ENCODE measurements at regions not wholly inside any gene's neighbourhood (a gene's known extent, or its start where the extent isn't known, plus 50 kb on each side); places are given as distances from the start of the nearest gene placed in this dataset.

- DNase-seq (ENCODE audit: low read depth), result no peak
- TF ChIP-seq CTCF (conservative IDR thresholded peaks at IDR 0.05; ENCODE audit: low read length), result no peak
- no peak overlapping the region for H3K4me3 ChIP-seq (ENCODE audit: low read length)
These were observed 563.9 kb downstream of the SLC16A7 start for GRCh38 chr12:60159761-60160160.

GRCh38 chr12:60162988-60163720, 567.3 kb downstream of the SLC16A7 start:
- TF ChIP-seq CTCF (conservative IDR thresholded peaks at IDR 0.05; ENCODE audit: low read length), result no peak
- no peak overlapping the region for H3K4me3 ChIP-seq (ENCODE audit: low read length)
- DNase-seq (ENCODE audit: low read depth), result no peak

DNA sequence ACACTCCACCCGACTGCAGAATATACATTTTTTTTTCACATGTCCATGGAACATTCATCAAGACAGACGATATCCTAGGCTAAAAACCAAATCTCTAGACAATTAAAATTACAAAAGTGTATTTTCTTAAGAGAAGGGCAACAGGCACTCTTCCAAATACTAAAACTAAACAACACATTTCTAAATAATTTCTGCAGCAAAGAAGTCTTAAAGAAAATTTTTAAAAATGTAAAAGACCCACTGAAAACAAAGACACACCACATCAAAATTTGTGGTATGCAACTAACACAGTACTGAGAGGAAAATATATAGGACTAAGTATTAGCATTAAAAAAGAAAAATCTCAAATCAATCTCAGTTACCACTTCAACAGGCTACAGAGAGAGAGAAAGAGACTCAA, 570.0 kb downstream of the SLC16A7 start:
- no peak overlapping the region for H3K4me3 ChIP-seq (ENCODE audit: low read length)
- no peak for TF ChIP-seq CTCF (conservative IDR thresholded peaks at IDR 0.05; ENCODE audit: low read length)
- no peak for DNase-seq (ENCODE audit: low read depth)

GRCh38 chr12:60168441-60168840, 572.6 kb downstream of the SLC16A7 start:
- H3K4me3 ChIP-seq (ENCODE audit: low read length), result no peak overlapping the region
- no peak for TF ChIP-seq CTCF (conservative IDR thresholded peaks at IDR 0.05; ENCODE audit: low read length)
- no peak for DNase-seq (ENCODE audit: low read depth)

DNA sequence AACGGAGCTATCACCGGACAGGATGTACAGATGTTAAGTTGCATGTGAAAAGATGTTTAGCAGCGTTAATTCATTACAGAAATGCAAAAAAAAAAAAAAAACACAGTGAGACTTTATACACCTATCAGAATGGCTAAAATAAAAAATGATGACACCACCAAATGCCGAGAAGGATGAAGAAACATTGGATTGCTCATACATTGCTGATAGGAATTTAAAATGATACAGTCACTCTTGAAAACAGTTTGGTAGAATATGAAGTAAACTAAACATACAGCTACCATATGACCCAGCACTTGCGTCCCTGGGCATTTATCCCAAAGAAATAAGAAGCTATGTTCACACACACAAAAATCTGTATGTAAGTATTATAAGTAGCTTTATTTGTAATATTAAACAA, 574.1 kb downstream of the SLC16A7 start:
- DNase-seq (ENCODE audit: low read depth), result no peak
- no peak overlapping the region for H3K4me3 ChIP-seq (ENCODE audit: low read length)
- TF ChIP-seq CTCF (conservative IDR thresholded peaks at IDR 0.05; ENCODE audit: low read length), result no peak

DNA sequence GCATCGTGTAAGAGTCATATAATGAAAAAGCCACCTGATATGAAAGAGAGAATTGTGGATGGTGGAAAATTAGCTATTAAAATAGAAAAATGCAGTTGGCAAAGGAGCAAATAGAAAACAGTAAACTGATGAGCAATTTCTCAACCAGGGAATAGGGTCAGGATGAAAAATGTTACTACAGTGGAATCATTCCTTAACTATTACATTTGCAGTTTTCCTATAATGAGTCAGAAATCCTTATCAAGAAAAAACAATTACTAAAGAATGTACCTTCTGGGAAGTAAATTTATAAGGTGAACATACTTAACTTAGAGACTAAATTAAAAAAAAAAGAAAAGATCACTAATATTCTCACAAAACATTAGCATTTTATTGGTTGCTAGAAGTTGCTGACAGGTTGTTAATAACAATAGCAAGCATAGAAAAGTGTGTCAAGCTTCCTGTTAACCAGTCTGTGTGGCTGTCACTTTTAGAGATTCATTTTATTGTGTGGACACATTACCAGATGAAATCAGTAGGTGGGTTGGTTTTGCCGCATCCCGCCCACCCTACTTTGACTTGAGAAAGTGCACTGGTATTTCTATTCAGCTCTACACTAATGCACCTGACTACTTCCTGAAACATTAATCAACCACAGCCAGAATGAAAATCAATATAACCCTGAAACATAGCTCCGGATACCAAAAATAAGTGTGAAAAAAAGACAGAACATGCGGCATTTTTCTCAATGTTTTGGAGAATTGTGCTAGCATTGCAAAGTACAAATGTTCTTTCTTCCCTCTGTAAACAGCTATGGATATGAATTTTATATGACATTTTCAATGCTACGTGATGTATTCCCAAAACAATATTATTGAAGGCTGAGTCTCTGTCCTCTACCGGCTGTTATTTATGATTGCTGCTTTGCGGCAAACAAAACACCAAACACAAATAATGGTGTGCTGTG, 576.7 kb downstream of the SLC16A7 start:
- DNase-seq (ENCODE audit: low read depth), result peak; percentile 33
- H3K4me3 ChIP-seq (ENCODE audit: low read length), result no peak overlapping the region
- no peak for TF ChIP-seq CTCF (conservative IDR thresholded peaks at IDR 0.05; ENCODE audit: low read length)
